Medulla oblongata (tissue), 1 donor: ENCODE measurements at regions not wholly inside any gene's neighbourhood (a gene's known extent, or its start where the extent isn't known, plus 50 kb on each side); places are given as distances from the start of the nearest gene placed in this dataset.

Experiments
- DNase-seq: peaks from one replicate; pipeline ENCODE4 v3.0.0-alpha.2; 2015; ENCODE audit errors: extremely low spot score

- DNase-seq: no peak
These were observed 77.3 kb upstream of the UBAC2 start for GRCh38 chr13:99123101-99124045.

DNA sequence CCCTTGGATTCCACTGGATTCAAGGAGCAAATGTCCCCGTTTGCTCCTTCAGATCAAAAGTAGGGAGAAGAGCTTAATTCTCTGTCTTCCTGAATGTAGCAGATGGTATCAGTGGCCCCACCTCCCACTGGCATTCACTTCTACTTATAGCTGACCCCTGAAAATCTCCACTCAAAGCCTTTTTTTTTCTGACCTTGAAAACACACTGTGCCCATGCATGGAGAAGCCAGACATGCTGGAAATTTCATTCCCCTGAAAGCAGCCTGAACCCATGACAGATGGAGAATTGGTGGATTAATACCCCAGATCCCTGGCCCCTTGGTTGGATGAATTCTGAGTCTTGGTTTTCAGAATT is 76.6 kb upstream of the UBAC2 start:
- no peak for DNase-seq

GRCh38 chr13:99124794-99125316 is 75.8 kb upstream of the UBAC2 start:
- DNase-seq: no peak

GRCh38 chr13:99125326-99125915 is 75.2 kb upstream of the UBAC2 start:
- DNase-seq: no peak

DNA sequence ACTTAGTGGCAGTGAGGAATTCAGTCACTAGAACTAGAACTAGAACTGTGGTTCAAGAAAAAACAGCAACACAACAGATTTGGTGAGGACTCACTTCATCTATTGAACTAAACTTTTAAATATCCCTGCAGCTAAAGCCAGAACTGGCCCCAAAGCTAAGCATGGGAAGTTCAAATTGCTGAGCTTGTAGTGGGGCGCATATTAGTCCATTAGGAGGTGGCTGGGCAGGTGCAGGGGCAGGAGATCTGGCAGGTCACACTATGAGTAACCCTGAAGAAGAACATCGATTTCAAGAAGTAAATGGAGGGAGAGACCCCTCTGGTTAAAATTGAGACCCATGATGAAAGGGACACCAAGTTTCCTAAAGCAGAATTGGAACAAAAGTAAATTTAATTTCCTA is 73.8 kb upstream of the UBAC2 start:
- no peak for DNase-seq

DNA sequence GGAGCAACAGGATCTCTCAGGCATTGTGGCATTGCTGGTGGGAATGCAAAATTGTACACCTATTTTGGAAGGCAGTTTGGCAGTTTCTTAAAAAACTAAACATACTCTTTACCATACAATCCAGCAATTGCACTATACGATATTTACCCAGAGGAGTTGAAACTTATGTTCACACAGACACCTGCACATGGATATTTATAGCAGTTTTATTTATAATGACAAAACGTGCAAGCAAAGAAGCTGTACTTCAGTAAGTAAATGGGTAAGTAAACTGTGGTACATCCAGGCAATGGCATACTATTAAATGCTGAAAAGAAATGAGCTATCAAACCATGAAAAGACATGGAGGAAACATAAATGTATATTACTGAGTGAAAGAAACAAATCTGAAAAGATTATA is 71.6 kb upstream of the UBAC2 start:
- DNase-seq: no peak

- DNase-seq: no peak
These were observed 70.7 kb upstream of the UBAC2 start for GRCh38 chr13:99129951-99130350.

DNA sequence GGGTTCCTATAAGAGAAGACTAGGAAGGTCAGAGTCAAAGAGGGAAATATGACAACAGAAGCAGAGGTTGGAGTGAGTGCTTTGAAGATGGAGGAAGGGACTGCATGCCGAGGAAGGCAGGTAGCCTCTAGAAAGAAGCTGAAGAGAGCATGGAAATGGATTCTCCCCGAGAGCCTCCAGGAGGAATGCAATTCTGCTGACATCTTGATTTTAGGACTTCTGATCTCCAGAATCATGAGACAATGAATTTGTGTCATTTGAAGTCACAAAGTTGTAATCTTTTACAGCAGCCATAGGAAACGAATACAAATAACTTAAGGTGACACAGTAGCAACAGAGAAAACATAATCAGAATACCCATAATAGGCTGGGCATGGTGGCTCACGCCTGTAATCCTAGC is 69.2 kb upstream of the UBAC2 start:
- DNase-seq: no peak

GRCh38 chr13:99132295-99132835 is 68.3 kb upstream of the UBAC2 start:
- no peak for DNase-seq

DNA sequence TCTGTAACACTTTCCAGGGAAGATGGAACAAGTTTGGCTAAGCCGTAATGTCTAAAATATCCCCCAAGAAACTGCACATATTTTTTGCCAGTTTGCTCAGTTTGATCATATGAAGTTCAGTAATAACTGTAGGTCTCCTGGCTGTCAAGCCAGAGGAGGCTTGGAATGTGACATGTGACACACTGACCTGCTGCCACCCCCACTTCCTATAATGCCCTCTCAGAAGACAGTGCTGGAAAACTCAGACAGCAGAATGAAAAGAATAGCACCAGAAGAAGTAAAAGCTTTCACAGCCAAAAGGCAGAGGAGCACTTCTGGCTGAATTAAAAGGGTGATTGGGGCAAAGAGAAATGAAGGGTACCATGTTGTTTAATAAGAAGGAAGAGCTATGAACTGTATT is 67.4 kb upstream of the UBAC2 start:
- no peak for DNase-seq

- no peak for DNase-seq
These were observed 66.8 kb upstream of the UBAC2 start for GRCh38 chr13:99133848-99134247.

GRCh38 chr13:99135591-99135990 is 65.1 kb upstream of the UBAC2 start:
- DNase-seq: no peak

GRCh38 chr13:99136427-99136954 is 64.2 kb upstream of the UBAC2 start:
- no peak for DNase-seq

DNA sequence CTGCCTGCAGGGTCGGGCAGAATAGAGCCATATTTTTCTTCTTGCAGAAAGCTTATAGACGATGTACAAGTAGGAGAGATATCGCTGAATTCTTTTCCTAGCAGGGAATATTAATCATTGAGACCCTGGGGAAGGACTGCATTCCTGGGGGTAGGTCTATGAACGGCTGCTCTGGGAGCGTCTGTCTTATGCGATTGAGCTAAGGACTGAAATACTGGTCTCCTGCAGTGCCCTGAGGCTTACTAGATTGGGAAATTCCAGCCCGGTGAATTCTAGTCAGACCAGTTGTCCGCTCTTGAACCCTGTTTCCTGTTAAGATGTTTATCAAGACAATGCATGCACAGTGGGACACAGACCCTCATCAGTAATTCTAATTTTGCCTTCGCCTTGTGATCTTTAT is 59.8 kb upstream of the UBAC2 start:
- no peak for DNase-seq

DNA sequence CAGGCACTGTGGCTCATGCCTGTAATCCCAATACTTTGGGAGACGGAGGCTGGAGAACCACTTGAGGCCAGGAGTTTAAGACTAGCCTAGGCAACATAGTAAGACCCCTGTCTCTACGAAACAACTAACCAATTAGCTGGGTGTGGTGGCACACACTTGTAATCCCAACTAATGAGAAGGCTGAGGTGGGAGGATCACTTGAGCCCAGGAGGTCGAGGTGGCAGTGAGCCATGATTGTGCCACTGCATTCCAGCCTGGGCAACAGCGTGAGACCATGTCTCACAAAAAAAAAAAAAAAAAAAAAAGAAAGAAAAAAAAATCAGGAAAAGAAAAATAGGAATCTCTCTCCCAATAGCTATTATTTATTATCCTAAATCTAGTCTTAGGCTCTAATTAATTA is 56.8 kb upstream of the UBAC2 start:
- no peak for DNase-seq

DNA sequence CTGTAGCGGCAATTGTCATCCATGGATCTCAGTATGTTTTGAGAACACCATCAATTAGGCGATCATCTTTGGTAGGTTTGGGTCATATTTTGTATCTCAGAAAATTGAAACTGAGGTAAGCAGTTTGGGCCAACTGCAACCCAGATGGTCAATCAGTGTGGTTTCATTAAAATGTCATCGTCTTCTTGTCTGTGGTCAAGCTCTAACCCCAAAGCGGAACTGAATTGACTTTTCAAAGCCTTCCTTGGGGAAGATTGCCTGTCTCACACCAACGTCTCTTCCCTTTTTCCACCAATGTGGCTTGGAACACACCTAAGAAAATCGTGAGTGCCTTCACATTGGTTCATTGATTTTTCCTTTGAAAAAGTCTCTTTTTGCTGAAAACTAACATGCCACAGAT is 56.3 kb upstream of the UBAC2 start:
- peak; percentile 11 for DNase-seq

DNA sequence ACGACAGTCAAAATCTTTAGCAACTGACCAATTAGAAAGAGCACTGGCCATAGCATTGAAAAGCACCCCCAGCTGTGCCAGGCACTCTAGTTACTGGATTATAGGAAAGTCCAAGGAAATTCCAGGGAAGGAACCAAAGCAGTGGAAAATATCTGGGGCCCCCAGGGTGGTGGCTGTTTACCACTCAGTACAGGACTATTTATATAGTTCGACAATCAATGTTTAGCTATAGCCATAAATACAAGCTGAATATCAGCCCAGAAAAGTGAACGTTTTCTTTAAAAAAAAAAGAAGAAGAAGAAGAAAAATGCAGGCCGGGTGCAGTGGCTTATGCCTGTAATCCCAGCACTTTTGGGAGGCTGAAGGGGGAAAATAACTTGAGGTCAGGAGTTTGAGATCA is 55.2 kb upstream of the UBAC2 start:
- no peak for DNase-seq

GRCh38 chr13:99150575-99151361 is 49.9 kb upstream of the UBAC2 start:
- DNase-seq: no peak
